ENCODE measurements at regions not wholly inside any gene's neighbourhood (a gene's known extent, or its start where the extent isn't known, plus 50 kb on each side); places are given as distances from the start of the nearest gene placed in this dataset.

DNA sequence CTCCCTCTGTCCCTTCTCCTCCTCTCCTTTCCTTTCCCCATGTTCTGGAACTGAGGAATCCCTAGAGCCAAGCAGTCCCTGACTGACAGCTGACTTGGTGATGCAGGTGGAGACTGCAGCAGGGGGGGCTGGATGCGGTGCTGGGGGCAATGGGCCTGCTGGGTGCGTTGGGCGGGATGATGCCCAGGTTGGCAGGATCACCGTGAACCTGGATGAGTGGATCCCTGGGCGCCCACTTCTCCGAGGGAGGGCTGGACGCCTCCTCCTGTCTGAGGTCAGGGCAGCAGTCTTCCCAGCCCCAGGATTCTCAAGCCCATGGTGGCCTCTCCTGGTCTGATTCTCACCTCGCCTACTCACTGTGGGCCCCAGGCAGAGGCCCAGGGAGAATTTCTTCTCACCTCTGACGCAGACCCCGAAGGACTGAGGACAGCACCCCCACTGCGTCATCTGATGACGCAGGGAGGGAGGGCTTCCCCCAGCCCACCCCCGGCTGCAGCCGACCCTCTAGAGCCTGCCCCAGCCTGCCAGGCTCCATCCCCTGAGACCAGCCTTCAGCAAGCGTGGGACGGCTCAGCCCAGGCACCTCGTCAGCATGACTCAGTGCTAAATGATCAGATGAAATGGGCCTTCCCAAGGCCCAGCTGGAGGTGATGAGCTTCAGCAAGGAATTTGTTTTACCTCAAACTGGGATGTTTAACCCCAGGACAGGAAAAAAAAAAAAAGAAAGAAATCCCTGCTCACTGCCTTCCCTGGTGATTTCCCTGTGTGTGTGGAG is 188.0 kb upstream of the TNRC6C start:
- ChIA-PET POLR2A (ENCODE audit: partially characterized antibody) (interaction anchor here (0.7 to 1.6 kb wide), 3 partner anchors 55 to 117 kb away, joined by 3 to 5 read pairs (median 3); no protein-coding TSS in a partner anchor), CTCF (ENCODE audit: partially characterized antibody) (interaction anchor here (0.6 to 6.0 kb wide), 12 partner anchors 8 to 247 kb away, joined by 3 to 42 read pairs (median 4); no protein-coding TSS in a partner anchor)
- TF ChIP-seq BACH1 (IDR thresholded peaks at IDR 0.05; ENCODE audit: low read length) (0 out of 2 replicates have a peak, but pooled peaks have one; percentile 20), CBX5 (IDR thresholded peaks at IDR 0.05; ENCODE audit: low read depth, low read length) (no peak)
- no peak overlapping the region for H3K56ac ChIP-seq (replicated peaks; ENCODE audit: insufficient read length, low read depth, low read length)
- H2BK5ac ChIP-seq (ENCODE audit: low read depth, low read length) = peak overlapping the region; percentile 13; the same call in 1 of the 2 replicates
- no peak overlapping the region for H4K5ac ChIP-seq (ENCODE audit: insufficient read length, low read depth, low read length)
- no peaks in the 10 kb centered on the region for H3K9me3 ChIP-seq (ENCODE audit: insufficient read depth in 2 of 2, low read depth in 1 of 2, low read length in 1 of 2)
- peaks cover 0 to 3% (median 0%) of the 10 kb centered on the region in 4 experiments; a peak in 3 of 7 replicates for H3K27me3 ChIP-seq (replicated peaks in 1 of 4; ENCODE audit: control insufficient read depth in 3 of 4, extremely low read depth in 1 of 4, insufficient read depth in 3 of 4, low read length in 3 of 4)
- H3K23me2 ChIP-seq (ENCODE audit: low read depth, low read length) = peaks cover under 1% of the 10 kb centered on the region; the same call in 1 of the 2 replicates
- peak overlapping the region; percentile 1; the same call in 1 of the 2 replicates for H2BK12ac ChIP-seq (ENCODE audit: low read depth, low read length)
- H2AFZ ChIP-seq (ENCODE audit: low read length) = no peak overlapping the region
- no peak overlapping the region for H3K4me2 ChIP-seq (ENCODE audit: insufficient read depth in 1 of 2, low read depth in 2 of 2, low read length in 2 of 2)
- no peaks in the 10 kb centered on the region for H3K79me2 ChIP-seq (ENCODE audit: control insufficient read depth in 1 of 2, insufficient read depth in 2 of 2, low read length in 2 of 2)
- H3K4me3 ChIP-seq (ENCODE audit: extremely low read depth in 1 of 4, insufficient read depth in 2 of 4, low read depth in 3 of 4, low read length in 4 of 4) = no peak overlapping the region
- no peak overlapping the region for H2BK120ac ChIP-seq (replicated peaks; ENCODE audit: low read depth, low read length)
- H3K18ac ChIP-seq (ENCODE audit: extremely low read depth, low read length) = 0 out of 2 replicates have a peak overlapping the region, but pooled peaks have one; percentile 24
- DNase-seq (ENCODE audit: low read depth in 1 of 2, low spot score in 2 of 2) (no peak), FAIRE-seq (no peak)
- peaks cover 0 to 6% (median 5%) of the 10 kb centered on the region in 4 experiments; a peak in 4 of 7 replicates for H3K4me1 ChIP-seq (replicated peaks in 1 of 4; ENCODE audit: control insufficient read depth in 3 of 4, insufficient read depth in 4 of 4, low read length in 3 of 4)
- no peak overlapping the region for H3K4ac ChIP-seq (replicated peaks; ENCODE audit: insufficient read length, low read depth, low read length)
- H3K14ac ChIP-seq (ENCODE audit: insufficient read length) = no peak overlapping the region
- no peak overlapping the region for H3K27ac ChIP-seq (ENCODE audit: low read depth, low read length)
- H3K36me3 ChIP-seq (ENCODE audit: control insufficient read depth in 2 of 4, insufficient read depth in 4 of 4, low read length in 3 of 4) = no peaks in the 10 kb centered on the region
- no peak overlapping the region for H2AK5ac ChIP-seq (ENCODE audit: low read depth, low read length)
- H4K91ac ChIP-seq (replicated peaks; ENCODE audit: insufficient read length, low read length) = peak overlapping the region; percentile 77
- no peak overlapping the region; the same call in 1 of the 2 replicates for H4K8ac ChIP-seq (ENCODE audit: extremely low read depth, insufficient read depth, low read length)
- no peak overlapping the region for H3K9ac ChIP-seq (replicated peaks in 1 of 4; ENCODE audit: extremely low read depth in 1 of 4, low read depth in 3 of 4, low read length in 3 of 4)
- 90% methylated on average over 15 of the region's 17 CpGs; no CpG with 5 or more reads in 1 of the 2 experiments for WGBS, 2 experiments (ENCODE audit: extremely low coverage in 1 of 2, insufficient coverage in 1 of 2, insufficient read length in 1 of 2, insufficient replicate concordance in 2 of 2, low coverage in 1 of 2, low lambda C conversion rate in 2 of 2, missing lambda C conversion rate in 1 of 2)
- no peaks in the 10 kb centered on the region for H4K20me1 ChIP-seq (replicated peaks in 1 of 2; ENCODE audit: control insufficient read depth in 1 of 2, insufficient read depth in 2 of 2, low read length in 2 of 2)
- no peak overlapping the region for H2BK15ac ChIP-seq (ENCODE audit: low read length)
- no peak overlapping the region for H3K23ac ChIP-seq (ENCODE audit: insufficient read length)
- H3K79me1 ChIP-seq (ENCODE audit: low read depth, low read length) = no peaks in the 10 kb centered on the region
- H2BK20ac ChIP-seq (ENCODE audit: low read length) = 0 out of 2 replicates have a peak overlapping the region, but pooled peaks have one; percentile 18
